Omental fat pad (tissue), 3 donors: ENCODE measurements at regions not wholly inside any gene's neighbourhood (a gene's known extent, or its start where the extent isn't known, plus 50 kb on each side); places are given as distances from the start of the nearest gene placed in this dataset.

Source experiments
- ATAC-seq: fragments of 150-250 bp; one replicate; pipeline ENCODE4 v1.9.1; 2016; ENCODE audit warnings: mild to moderate bottlenecking, moderate library complexity; ENCODE audit not compliant: low FRiP score
- DNase-seq: peaks from one replicate; pipeline ENCODE4 v3.0.0-alpha.2; 2019; ENCODE audit warnings: low spot score
- TF ChIP-seq, protein P1 (sequence below), 3 donors: fragments of 450-650 bp; IDR thresholded peaks; one replicate each; pipeline ENCODE4 v1.5.1; 2016 to 2017; ENCODE audit warnings: antibody characterized with exemption in 3 of 3, mild to moderate bottlenecking in 3 of 3, moderate library complexity in 2 of 3

- DNase-seq (no peak), ATAC-seq (no peak)
- TF ChIP-seq, protein P1, sequence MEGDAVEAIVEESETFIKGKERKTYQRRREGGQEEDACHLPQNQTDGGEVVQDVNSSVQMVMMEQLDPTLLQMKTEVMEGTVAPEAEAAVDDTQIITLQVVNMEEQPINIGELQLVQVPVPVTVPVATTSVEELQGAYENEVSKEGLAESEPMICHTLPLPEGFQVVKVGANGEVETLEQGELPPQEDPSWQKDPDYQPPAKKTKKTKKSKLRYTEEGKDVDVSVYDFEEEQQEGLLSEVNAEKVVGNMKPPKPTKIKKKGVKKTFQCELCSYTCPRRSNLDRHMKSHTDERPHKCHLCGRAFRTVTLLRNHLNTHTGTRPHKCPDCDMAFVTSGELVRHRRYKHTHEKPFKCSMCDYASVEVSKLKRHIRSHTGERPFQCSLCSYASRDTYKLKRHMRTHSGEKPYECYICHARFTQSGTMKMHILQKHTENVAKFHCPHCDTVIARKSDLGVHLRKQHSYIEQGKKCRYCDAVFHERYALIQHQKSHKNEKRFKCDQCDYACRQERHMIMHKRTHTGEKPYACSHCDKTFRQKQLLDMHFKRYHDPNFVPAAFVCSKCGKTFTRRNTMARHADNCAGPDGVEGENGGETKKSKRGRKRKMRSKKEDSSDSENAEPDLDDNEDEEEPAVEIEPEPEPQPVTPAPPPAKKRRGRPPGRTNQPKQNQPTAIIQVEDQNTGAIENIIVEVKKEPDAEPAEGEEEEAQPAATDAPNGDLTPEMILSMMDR (IDR thresholded peaks at IDR 0.05), result no peak
Observed at GRCh38 chr5:167460449-167461020, 830.9 kb upstream of the WWC1 start.

DNA sequence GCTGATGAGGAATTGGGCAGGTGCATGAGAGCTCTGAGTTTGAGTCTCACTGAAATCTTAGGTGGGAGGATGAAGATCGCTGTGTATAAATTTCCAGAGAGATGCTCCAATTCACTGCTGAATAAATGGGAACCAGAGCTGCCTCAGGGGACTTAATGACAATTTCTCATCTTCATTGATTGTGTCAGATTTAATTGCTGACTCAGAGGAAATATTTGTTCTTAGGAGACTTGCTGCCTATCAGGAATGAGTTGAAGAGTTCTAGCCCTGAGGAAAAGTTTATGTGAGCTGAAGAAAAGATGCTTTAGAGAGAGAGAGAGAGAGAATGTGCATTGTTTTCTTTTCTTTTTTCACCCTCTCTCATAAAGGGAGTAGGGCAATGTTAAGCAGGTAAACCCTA, 827.5 kb upstream of the WWC1 start:
- no peak for ATAC-seq
- no peak for DNase-seq
- TF ChIP-seq, protein P1 (IDR thresholded peaks at IDR 0.05), result no peak

DNA sequence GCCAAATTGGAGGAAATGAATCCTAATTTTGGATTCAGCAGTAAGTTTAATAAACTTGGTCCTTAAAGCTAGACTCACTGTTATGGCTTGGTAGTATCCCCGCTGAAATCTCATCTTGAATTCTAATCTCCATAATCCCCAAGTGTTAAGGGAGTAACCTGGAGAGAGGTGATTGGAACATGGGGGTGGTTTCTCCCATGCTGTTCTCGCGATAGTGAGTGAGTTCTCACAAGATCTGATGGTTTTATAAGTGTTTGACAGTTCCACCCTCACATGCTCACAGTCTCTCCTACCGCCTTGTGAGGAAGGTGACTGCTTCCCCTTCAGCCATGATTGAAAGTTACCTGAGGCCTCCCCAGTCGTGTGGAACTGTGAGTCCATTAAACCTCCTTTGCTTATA, 824.5 kb upstream of the WWC1 start:
- no peak for ATAC-seq
- TF ChIP-seq, protein P1 (IDR thresholded peaks at IDR 0.05), result no peak

DNA sequence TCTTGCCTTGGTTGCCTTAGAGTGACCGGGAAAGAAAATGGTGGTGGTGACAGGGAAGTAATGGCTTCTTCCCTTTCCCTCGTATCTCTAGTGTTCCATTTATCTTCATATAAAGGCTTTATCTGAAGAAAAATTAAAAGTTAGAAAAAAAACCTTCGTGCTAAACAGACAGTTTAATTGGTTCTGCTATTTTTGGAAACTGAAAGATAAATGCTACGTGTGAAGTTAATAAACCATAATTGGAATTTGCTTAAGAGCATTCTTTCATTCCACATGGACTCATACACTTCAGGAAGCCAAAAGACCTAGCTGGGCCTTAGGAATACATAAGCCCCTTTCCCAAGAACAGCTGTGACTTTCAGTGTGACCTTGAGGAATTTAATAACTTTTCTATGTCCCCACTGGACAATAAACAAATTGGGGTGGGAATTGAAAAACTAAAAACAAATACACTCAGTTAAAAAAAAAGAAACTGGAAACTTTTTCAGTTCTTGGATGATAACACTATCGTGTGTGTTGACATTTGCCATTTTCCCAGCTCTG, 818.8 kb upstream of the WWC1 start:
- ATAC-seq, result no peak
- TF ChIP-seq, protein P1 (IDR thresholded peaks at IDR 0.05), result no peak

More for the DNA sequence above, 824.5 kb upstream of the WWC1 start:
- DNase-seq, result no peak

GRCh38 chr5:167478188-167478587, 813.3 kb upstream of the WWC1 start:
- TF ChIP-seq, protein P1 (IDR thresholded peaks at IDR 0.05), result no peak
- DNase-seq, result no peak
- ATAC-seq, result no peak

More for the DNA sequence above, 818.8 kb upstream of the WWC1 start:
- no peak for DNase-seq

GRCh38 chr5:167479779-167480178, 811.7 kb upstream of the WWC1 start:
- TF ChIP-seq, protein P1 (IDR thresholded peaks at IDR 0.05), result no peak
- no peak for ATAC-seq
- DNase-seq, result no peak

DNA sequence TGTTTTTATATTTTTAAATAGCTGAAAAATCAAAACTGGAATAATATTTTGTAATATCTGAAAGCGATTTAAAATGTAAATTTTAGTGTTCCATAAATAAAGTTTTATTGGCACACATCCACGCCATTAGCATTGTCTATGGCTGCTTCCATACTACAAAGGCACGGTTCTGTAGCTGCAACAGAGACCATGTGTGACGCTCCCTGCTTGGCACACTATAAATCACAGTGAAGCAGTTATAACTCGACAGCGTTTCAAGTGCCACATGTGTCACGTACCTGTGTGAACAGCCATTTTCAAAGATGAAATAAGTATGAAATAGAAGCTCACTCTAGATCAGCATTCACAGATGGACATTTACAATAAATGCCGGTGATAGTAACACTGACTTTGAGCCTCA, 810.1 kb upstream of the WWC1 start:
- no peak for ATAC-seq
- TF ChIP-seq, protein P1 (IDR thresholded peaks at IDR 0.05), result no peak
- DNase-seq, result no peak
